GM18517 (cell line): ENCODE measurements at regions not wholly inside any gene's neighbourhood (a gene's known extent, or its start where the extent isn't known, plus 50 kb on each side); places are given as distances from the start of the nearest gene placed in this dataset.
A peak's percentile ranks its signal among the peaks of the same experiment; 100 is the strongest.

ENCODE experiments used
- ATAC-seq: cut with Tn5 transposase; IDR thresholded peaks from one replicate; pipeline ENCODE4 v1.9.1; 2021; ENCODE audit warnings: mild to moderate bottlenecking, moderate library complexity; ENCODE audit not compliant: unreplicated experiment

GRCh38 chr6:15880262-15880973 is 217.6 kb upstream of the DTNBP1 start:
- no peak for ATAC-seq

GRCh38 chr6:15879371-15880261 is 216.8 kb upstream of the DTNBP1 start:
- ATAC-seq = peak; percentile 60

- no peak for ATAC-seq
Measured at GRCh38 chr6:15877231-15877630, 214.4 kb upstream of the DTNBP1 start.

GRCh38 chr6:15876406-15876805 is 213.6 kb upstream of the DTNBP1 start:
- peak; percentile 62 for ATAC-seq

- ATAC-seq = no peak
Measured at GRCh38 chr6:15875797-15876196, 213.0 kb upstream of the DTNBP1 start.

GRCh38 chr6:15874821-15875220 is 212.0 kb upstream of the DTNBP1 start:
- ATAC-seq = no peak

- ATAC-seq = no peak
Measured at GRCh38 chr6:15874326-15874725, 211.5 kb upstream of the DTNBP1 start.

- ATAC-seq = no peak
Measured at GRCh38 chr6:15872241-15873103, 209.6 kb upstream of the DTNBP1 start.

- no peak for ATAC-seq
Measured at GRCh38 chr6:15871276-15871675, 208.4 kb upstream of the DTNBP1 start.

GRCh38 chr6:15870333-15871043 is 207.7 kb upstream of the DTNBP1 start:
- no peak for ATAC-seq

- ATAC-seq = no peak
Measured at GRCh38 chr6:15864708-15865062, 201.9 kb upstream of the DTNBP1 start.

GRCh38 chr6:15864038-15864707 is 201.3 kb upstream of the DTNBP1 start:
- no peak for ATAC-seq

GRCh38 chr6:15862810-15863209 is 200.0 kb upstream of the DTNBP1 start:
- no peak for ATAC-seq

- ATAC-seq = no peak
Measured at GRCh38 chr6:15861486-15861885, 198.7 kb upstream of the DTNBP1 start.

- no peak for ATAC-seq
Measured at GRCh38 chr6:15854826-15855710, 192.2 kb upstream of the DTNBP1 start.

- no peak for ATAC-seq
Measured at GRCh38 chr6:15854378-15854777, 191.6 kb upstream of the DTNBP1 start.

GRCh38 chr6:15853259-15853658 is 190.4 kb upstream of the DTNBP1 start:
- no peak for ATAC-seq

- no peak for ATAC-seq
Measured at GRCh38 chr6:15852289-15852688, 189.5 kb upstream of the DTNBP1 start.

GRCh38 chr6:15849395-15849794 is 186.6 kb upstream of the DTNBP1 start:
- ATAC-seq = no peak
